ENCODE measurements at regions not wholly inside any gene's neighbourhood (a gene's known extent, or its start where the extent isn't known, plus 50 kb on each side); places are given as distances from the start of the nearest gene placed in this dataset.

DNA sequence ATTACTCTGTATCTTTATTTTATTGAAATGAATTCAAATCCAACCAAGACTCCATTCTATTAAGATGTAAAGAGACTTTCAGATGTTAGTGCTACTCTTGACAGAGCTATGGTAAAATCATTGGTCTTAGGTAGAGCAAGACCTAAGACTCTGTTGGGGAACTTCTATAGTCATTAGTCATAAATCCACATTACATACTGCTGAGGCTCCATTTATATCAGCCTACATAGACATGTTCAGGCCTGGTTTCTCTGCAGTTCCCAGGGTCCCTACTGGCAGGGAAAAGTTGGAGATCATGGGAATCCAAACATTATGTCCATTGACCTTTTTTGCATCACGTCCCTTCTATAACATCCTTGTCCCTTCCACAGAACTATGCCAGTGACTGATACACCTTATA, 580.4 kb upstream of the ZEB2 start:
- ChIA-PET CTCF (no interaction called here), POLR2A (ENCODE audit: unreplicated experiment) (no interaction called here)
- H3K27me3 ChIP-seq (ENCODE audit: low read length), result no peaks in the 10 kb centered on the region
- no peaks in the 10 kb centered on the region for H4K20me1 ChIP-seq (ENCODE audit: low read length)
- TF ChIP-seq EZH2phosphoT487 (IDR thresholded peaks at IDR 0.05; ENCODE audit: borderline replicate concordance, low read length) (no peak), EZH2 (IDR thresholded peaks at IDR 0.05; ENCODE audit: low read length, unreplicated experiment) (no peak)
- TF ChIP-seq, protein P1, sequence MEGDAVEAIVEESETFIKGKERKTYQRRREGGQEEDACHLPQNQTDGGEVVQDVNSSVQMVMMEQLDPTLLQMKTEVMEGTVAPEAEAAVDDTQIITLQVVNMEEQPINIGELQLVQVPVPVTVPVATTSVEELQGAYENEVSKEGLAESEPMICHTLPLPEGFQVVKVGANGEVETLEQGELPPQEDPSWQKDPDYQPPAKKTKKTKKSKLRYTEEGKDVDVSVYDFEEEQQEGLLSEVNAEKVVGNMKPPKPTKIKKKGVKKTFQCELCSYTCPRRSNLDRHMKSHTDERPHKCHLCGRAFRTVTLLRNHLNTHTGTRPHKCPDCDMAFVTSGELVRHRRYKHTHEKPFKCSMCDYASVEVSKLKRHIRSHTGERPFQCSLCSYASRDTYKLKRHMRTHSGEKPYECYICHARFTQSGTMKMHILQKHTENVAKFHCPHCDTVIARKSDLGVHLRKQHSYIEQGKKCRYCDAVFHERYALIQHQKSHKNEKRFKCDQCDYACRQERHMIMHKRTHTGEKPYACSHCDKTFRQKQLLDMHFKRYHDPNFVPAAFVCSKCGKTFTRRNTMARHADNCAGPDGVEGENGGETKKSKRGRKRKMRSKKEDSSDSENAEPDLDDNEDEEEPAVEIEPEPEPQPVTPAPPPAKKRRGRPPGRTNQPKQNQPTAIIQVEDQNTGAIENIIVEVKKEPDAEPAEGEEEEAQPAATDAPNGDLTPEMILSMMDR (conservative IDR thresholded peaks at IDR 0.05; ENCODE audit: low read depth, low read length), result no peak
- no peak overlapping the region for H3K4me2 ChIP-seq (ENCODE audit: low read length)
- DNase-seq (no peak), ATAC-seq (no peak)
- H3K4me3 ChIP-seq (ENCODE audit: low read length), result no peak overlapping the region
- no peak overlapping the region for H3K27ac ChIP-seq (ENCODE audit: low read length)
- no peaks in the 10 kb centered on the region for H3K9me2 ChIP-seq (replicated peaks; ENCODE audit: low read length)
- no TSS peak for BruUV-seq (replicated peaks)
- no peaks in the 10 kb centered on the region for H3K36me3 ChIP-seq (ENCODE audit: low read depth, low read length)
- intact Hi-C loops (cut with micrococcal nuclease), result no loop called here
- H3K4me1 ChIP-seq (ENCODE audit: insufficient read depth, low read length), result peaks cover 14% of the 10 kb centered on the region; the same call in 1 of the 2 replicates
- no peaks in the 10 kb centered on the region for H3F3A ChIP-seq (ENCODE audit: low read length, unreplicated experiment)
- H3K79me2 ChIP-seq (ENCODE audit: low read length), result no peaks in the 10 kb centered on the region
- no peak overlapping the region for H2AFZ ChIP-seq (ENCODE audit: low read length)
- no peaks in the 10 kb centered on the region for H3K9me3 ChIP-seq (ENCODE audit: low read length)
- H3K9ac ChIP-seq (ENCODE audit: low read length), result no peak overlapping the region

DNA sequence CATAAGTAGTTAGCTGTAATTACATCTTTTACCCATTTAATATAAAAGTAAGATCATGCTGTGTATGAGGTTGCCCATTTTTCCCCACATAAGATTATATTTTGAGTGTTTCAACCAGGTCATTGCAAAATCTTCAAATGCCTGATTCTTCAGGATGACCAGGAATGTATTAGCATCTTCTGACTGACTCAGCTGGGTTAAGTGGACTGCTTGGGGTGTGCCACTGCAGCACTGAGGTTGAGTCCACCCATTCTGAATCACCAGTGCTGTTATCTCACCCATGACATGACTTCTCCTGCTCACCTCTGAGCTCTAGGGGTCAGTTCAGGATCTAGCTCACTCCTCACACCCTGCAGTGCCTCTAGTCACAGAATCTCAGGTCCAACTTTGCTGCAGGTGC, 576.7 kb upstream of the ZEB2 start:
- CTCF ChIA-PET, result no interaction called here

DNA sequence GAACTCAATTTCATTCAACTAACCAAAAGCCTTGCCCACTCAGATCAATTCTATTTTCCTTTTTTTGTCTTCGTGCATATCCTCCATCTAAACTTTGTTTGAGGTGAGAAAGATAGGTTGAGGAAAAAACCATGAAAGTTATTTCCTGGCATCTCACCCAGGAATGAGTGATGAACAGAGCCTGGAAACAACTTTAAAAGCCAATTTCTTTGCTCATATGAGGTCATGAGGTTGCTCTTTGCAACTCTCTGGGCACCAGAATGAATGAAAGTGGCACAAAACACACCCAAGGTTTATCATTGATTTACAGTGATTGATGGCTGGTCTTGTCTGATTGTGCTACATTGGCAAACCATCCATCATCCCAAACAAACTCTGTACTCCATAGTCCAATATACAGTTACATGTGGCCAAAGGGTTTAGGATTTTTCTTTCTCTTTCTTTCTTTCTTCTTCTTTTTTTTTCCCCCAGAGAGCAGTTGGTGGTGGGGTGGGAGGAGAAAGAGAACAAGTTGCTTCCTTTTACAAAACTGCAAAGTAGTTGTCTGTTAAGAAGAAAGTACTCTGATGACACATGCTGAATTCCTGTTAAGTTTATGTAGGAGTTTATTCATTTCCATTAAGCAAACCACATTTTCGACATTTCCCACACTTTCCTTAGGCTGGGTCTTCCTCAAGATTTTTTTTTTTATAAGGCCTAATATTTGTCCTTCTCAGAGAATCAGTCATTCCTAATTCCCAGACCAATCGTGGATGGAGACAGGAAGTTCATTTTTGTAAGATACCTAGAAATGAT, 575.9 kb upstream of the ZEB2 start:
- H3K4me1 ChIP-seq (ENCODE audit: insufficient read depth, low read length), result peaks cover 29% of the 10 kb centered on the region; the same call in 1 of the 2 replicates
- ATAC-seq, result no peak
- no peaks in the 10 kb centered on the region for H4K20me1 ChIP-seq (ENCODE audit: low read length)
- CTCF ChIA-PET, result no interaction called here
- H3K79me2 ChIP-seq (ENCODE audit: low read length), result no peaks in the 10 kb centered on the region
- POLR2A ChIA-PET (ENCODE audit: unreplicated experiment), result no interaction called here
- H3K4me2 ChIP-seq (ENCODE audit: low read length), result no peak overlapping the region
- H3K27me3 ChIP-seq (ENCODE audit: low read length), result no peaks in the 10 kb centered on the region
- intact Hi-C loops (cut with micrococcal nuclease), result no loop called here
- no peaks in the 10 kb centered on the region for H3K9me3 ChIP-seq (ENCODE audit: low read length)
- TF ChIP-seq, protein P1 (conservative IDR thresholded peaks at IDR 0.05; ENCODE audit: low read depth, low read length), result no peak
- TF ChIP-seq EZH2phosphoT487 (IDR thresholded peaks at IDR 0.05; ENCODE audit: borderline replicate concordance, low read length), result no peak
- no peak for TF ChIP-seq EZH2 (IDR thresholded peaks at IDR 0.05; ENCODE audit: low read length, unreplicated experiment)
- H3K9ac ChIP-seq (ENCODE audit: low read length), result no peak overlapping the region
- no peaks in the 10 kb centered on the region for H3K36me3 ChIP-seq (ENCODE audit: low read depth, low read length)
- peak overlapping the region; percentile 40 for H3K27ac ChIP-seq (ENCODE audit: low read length)
- no TSS peak for BruUV-seq (replicated peaks)
- no peaks in the 10 kb centered on the region for H3F3A ChIP-seq (ENCODE audit: low read length, unreplicated experiment)
- no peaks in the 10 kb centered on the region for H3K9me2 ChIP-seq (replicated peaks; ENCODE audit: low read length)
- H2AFZ ChIP-seq (ENCODE audit: low read length), result no peak overlapping the region
- peak; percentile 50 for DNase-seq
- no peak overlapping the region for H3K4me3 ChIP-seq (ENCODE audit: low read length)

More for the DNA sequence above, 576.7 kb upstream of the ZEB2 start:
- Histone ChIP-seq H4K20me1 (ENCODE audit: low read length) (no peaks in the 10 kb centered on the region), H3K9ac (ENCODE audit: low read length) (no peak overlapping the region), H3K27ac (ENCODE audit: low read length) (peak overlapping the region; percentile 40), H2AFZ (ENCODE audit: low read length) (no peak overlapping the region), H3K9me3 (ENCODE audit: low read length) (no peaks in the 10 kb centered on the region), H3F3A (ENCODE audit: low read length, unreplicated experiment) (no peaks in the 10 kb centered on the region), H3K27me3 (ENCODE audit: low read length) (no peaks in the 10 kb centered on the region), H3K4me3 (ENCODE audit: low read length) (no peak overlapping the region), H3K36me3 (ENCODE audit: low read depth, low read length) (no peaks in the 10 kb centered on the region), H3K4me2 (ENCODE audit: low read length) (no peak overlapping the region), H3K4me1 (ENCODE audit: insufficient read depth, low read length) (peaks cover 24% of the 10 kb centered on the region; the same call in 1 of the 2 replicates), H3K79me2 (ENCODE audit: low read length) (no peaks in the 10 kb centered on the region), H3K9me2 (replicated peaks; ENCODE audit: low read length) (no peaks in the 10 kb centered on the region)
- no TSS peak for BruUV-seq (replicated peaks)
- POLR2A ChIA-PET (ENCODE audit: unreplicated experiment), result no interaction called here
- DNase-seq (peak; percentile 16), ATAC-seq (no peak)
- TF ChIP-seq EZH2 (IDR thresholded peaks at IDR 0.05; ENCODE audit: low read length, unreplicated experiment), result no peak
- intact Hi-C loops (cut with micrococcal nuclease), result no loop called here

Data from PC-3 (cell line).